Ovary (tissue), 7 donors: ENCODE measurements at regions not wholly inside any gene's neighbourhood (a gene's known extent, or its start where the extent isn't known, plus 50 kb on each side); places are given as distances from the start of the nearest gene placed in this dataset.

Experiments
- DNase-seq, 5 donors: peaks; one replicate each; pipeline ENCODE4 v3.0.0-alpha.2; 2019 to 2020
- H3K27ac ChIP-seq, 2 donors: fragments of 200-600 bp; one replicate each; pipeline versions ENCODE4 v1.5.1 to v1.8.0; 2019 to 2022
- H3K27me3 ChIP-seq: fragments of 200-600 bp; one replicate; pipeline ENCODE4 v1.8.0; 2022
- H3K36me3 ChIP-seq: fragments of 200-600 bp; sonication (generic); one replicate; pipeline ENCODE4 v1.5.1; 2019
- H3K4me1 ChIP-seq: one replicate; pipeline ENCODE4 v1.8.1; 2013; ENCODE audit warnings: mild to moderate bottlenecking, moderate library complexity; ENCODE audit not compliant: insufficient read depth
- H3K4me3 ChIP-seq: fragments of 200-600 bp; sonication (generic); one replicate; pipeline ENCODE4 v1.5.1; 2017
- H3K9me3 ChIP-seq, 2 donors: fragments of 200-600 bp in 1 of 2; sonication (generic) in 1 of 2; one replicate each; pipeline versions ENCODE4 v1.5.1 to v1.8.1; 2013 to 2019; ENCODE audit warnings: mild to moderate bottlenecking in 1 of 2, moderate library complexity in 1 of 2
- EP300 ChIP-seq: sonication (generic); formaldehyde crosslinking; IDR thresholded peaks from one replicate; pipeline ENCODE4 v1.6.1; 2017; ENCODE audit warnings: antibody characterized with exemption
- POLR2A ChIP-seq: fragments of 450-650 bp; IDR thresholded peaks from one replicate; pipeline ENCODE4 v1.6.1; 2017; ENCODE audit warnings: antibody characterized with exemption, mild to moderate bottlenecking, moderate library complexity
- whole genome bisulfite sequencing, 3 donors: extraction: QIAGEN DNeasy Blood & Tissue Kit in 1 of 3; methylation state at CpG; one replicate each; pipeline versions ENCODE4 v1.1.5 to v1.1.7; 2013 to 2017; 5-methylcytosine and 5-hydroxymethylcytosine counted together
- intact Hi-C, 4 donors: fragments of 100-400 bp; cut with DNase I; formaldehyde crosslinking; loops; one replicate each; pipeline versions ENCODE4 v1.11.0 to v1.15.1; 2022 to 2023
- TF ChIP-seq, protein P1 (sequence below), 3 donors: fragments of 450-650 bp in 2 of 3; fragments of 200-600 bp in 1 of 3; IDR thresholded peaks; one replicate each; pipeline versions ENCODE4 v1.5.1 to v1.8.0; 2016 to 2022; ENCODE audit warnings: antibody characterized with exemption in 3 of 3, mild to moderate bottlenecking in 1 of 3
- donor health status: DM: no; HTN: no; CAD: no; lungs with moderate emphysema.
- donor health status: DM: no; HTN: no; CAD: no.
- donor health status: Bipolar disorder and iron deficiency.
- donor health status: DM: no; HTN: no; CAD: no.
- donor health status: DM: yes; HTN: yes; CAD: no.

DNA sequence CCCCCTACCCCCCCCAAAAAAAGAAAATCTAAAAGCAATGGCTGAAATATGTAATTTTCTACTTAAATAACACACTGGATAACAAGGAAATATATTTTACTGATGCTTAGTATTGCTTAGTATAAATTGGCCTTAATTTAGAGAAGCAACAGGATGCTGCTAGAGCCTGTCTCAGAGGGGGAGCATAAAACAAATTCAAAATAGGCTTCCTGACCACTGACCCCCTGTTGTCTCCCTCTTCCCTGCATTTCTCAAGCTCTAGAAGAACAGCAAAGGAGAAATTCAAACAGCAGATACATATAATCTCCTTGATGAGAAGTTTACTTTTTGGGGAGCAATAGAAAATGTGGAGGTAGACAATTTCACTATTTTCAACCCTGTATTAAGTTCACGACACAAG is 631.1 kb upstream of the GJE1 start:
- no peaks in the 10 kb centered on the region for H3K36me3 ChIP-seq
- intact Hi-C loops, result no loop called here

DNA sequence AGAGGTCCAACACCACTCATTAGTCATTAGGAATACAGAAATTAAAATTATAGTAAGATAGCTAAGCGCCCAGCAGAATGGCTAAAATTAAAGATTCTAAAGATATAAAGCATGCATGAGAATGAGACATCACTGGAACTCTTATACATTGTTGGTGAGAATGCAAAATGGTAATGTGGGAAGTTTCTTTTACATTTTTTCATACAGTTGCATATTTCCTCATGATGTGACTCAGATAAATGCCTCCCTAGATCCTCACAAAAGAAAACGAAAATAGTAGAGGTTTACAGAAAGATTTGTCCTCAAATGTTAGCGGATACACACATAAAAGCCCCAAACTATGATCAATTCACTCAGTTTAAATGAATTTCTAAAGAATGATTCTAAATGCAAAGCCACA is 633.7 kb upstream of the GJE1 start:
- Histone ChIP-seq H3K36me3 (no peaks in the 10 kb centered on the region), H3K27ac (no peak overlapping the region), H3K4me3 (no peak overlapping the region), H3K4me1 (no peaks in the 10 kb centered on the region), H3K27me3 (no peaks in the 10 kb centered on the region), H3K9me3 (no peaks in the 10 kb centered on the region)
- intact Hi-C loops, result no loop called here
- TF ChIP-seq, protein P1, sequence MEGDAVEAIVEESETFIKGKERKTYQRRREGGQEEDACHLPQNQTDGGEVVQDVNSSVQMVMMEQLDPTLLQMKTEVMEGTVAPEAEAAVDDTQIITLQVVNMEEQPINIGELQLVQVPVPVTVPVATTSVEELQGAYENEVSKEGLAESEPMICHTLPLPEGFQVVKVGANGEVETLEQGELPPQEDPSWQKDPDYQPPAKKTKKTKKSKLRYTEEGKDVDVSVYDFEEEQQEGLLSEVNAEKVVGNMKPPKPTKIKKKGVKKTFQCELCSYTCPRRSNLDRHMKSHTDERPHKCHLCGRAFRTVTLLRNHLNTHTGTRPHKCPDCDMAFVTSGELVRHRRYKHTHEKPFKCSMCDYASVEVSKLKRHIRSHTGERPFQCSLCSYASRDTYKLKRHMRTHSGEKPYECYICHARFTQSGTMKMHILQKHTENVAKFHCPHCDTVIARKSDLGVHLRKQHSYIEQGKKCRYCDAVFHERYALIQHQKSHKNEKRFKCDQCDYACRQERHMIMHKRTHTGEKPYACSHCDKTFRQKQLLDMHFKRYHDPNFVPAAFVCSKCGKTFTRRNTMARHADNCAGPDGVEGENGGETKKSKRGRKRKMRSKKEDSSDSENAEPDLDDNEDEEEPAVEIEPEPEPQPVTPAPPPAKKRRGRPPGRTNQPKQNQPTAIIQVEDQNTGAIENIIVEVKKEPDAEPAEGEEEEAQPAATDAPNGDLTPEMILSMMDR (IDR thresholded peaks at IDR 0.05), result no peak
- TF ChIP-seq POLR2A, result no peak
- no peak for TF ChIP-seq EP300
- no peak for DNase-seq
- WGBS, 3 donors, result 87 to 91% (median 90%) methylated on average over 3 of the region's 3 CpGs

More for the DNA sequence above, 631.1 kb upstream of the GJE1 start:
- 95 to 97% (median 95%) methylated on average over 1 of the region's 1 CpG for WGBS, 3 donors
- H3K27me3 ChIP-seq, result no peaks in the 10 kb centered on the region
- TF ChIP-seq POLR2A, result no peak
- TF ChIP-seq, protein P1 (IDR thresholded peaks at IDR 0.05), result no peak
- no peak for TF ChIP-seq EP300
- H3K4me3 ChIP-seq, result no peak overlapping the region
- H3K27ac ChIP-seq, result no peak overlapping the region
- no peaks in the 10 kb centered on the region for H3K9me3 ChIP-seq
- DNase-seq, result no peak
- no peaks in the 10 kb centered on the region for H3K4me1 ChIP-seq

DNA sequence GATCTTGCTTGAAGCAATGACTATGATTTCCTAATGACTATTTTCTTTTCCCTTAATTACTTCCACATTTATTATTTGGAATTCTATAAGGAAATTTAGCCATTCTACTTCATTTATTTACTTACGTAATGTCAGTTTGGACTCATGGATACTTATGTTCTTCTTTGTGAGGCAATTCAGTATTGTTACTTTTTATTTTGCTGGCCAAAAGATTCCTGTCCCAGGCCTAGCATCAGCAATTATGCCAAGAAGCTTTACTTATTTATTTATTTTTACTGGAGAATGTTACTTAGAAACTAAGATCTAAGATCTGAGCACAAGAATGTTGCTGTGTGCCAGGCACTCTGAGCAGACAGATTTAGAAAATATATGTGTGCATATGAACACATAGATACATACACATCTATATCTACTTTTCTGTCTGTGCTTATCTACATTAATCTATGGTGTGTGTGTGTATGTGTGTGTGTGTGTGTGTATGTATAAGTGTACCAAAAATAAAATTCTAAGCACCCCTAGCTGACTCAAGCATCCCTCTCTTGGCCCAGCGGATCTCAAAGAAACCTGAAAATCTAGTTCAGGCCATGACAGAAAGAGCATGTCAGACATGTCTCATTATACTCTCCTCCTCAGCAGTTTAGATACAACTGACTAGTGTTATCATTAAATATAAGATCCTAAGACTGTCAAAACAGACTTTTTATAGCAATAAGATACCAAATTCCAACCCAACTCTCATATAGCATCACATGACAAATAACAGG is 640.0 kb upstream of the GJE1 start:
- H3K4me3 ChIP-seq, result no peak overlapping the region
- no peak for TF ChIP-seq POLR2A
- TF ChIP-seq EP300, result no peak
- TF ChIP-seq, protein P1 (IDR thresholded peaks at IDR 0.05), result no peak
- no peaks in the 10 kb centered on the region for H3K36me3 ChIP-seq
- 94 to 98% (median 97%) methylated on average over 2 of the region's 2 CpGs for WGBS, 3 donors
- peaks cover 0 to 2% of the 10 kb centered on the region in 2 donors for H3K9me3 ChIP-seq
- H3K27me3 ChIP-seq, result no peaks in the 10 kb centered on the region
- no peaks in the 10 kb centered on the region for H3K4me1 ChIP-seq
- intact Hi-C loops, result no loop called here
- DNase-seq, result no peak
- no peak overlapping the region for H3K27ac ChIP-seq

DNA sequence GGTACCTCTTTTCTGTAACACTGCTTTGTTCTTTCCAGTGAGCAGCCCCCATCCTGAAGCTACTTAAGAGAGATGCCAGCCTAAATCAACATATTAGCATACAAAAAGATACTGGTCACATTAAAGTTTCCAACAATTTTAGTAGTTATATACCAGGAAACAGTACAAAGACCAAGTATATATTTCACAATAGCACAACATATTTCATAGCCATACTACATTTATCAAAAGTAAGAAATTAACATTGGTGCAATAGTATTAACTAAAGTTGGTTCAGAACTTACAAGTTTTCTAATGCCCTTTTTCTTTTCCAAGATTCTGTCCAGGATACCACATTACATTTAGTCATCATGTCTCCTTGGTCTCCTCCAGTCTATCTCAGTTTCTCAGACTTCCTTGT is 641.0 kb upstream of the GJE1 start:
- no peak for DNase-seq
- Histone ChIP-seq H3K9me3 (peaks cover 0 to 2% of the 10 kb centered on the region in 2 donors), H3K27ac (no peak overlapping the region), H3K4me3 (no peak overlapping the region), H3K36me3 (no peaks in the 10 kb centered on the region), H3K4me1 (no peaks in the 10 kb centered on the region), H3K27me3 (no peaks in the 10 kb centered on the region)
- TF ChIP-seq POLR2A (no peak), EP300 (no peak)
- TF ChIP-seq, protein P1 (IDR thresholded peaks at IDR 0.05), result no peak
- intact Hi-C loops, result no loop called here
